Heart left ventricle (tissue), 13 donors: ENCODE measurements at regions not wholly inside any gene's neighbourhood (a gene's known extent, or its start where the extent isn't known, plus 50 kb on each side); places are given as distances from the start of the nearest gene placed in this dataset.

Experiments
- CTCF ChIP-seq, 12 donors: fragments of 200-600 bp; sonication (generic) in 4 of 12; IDR thresholded peaks; one replicate each; pipeline versions ENCODE4 v1.5.0 to v1.8.0; 2018 to 2022; ENCODE audit warnings: antibody characterized with exemption in 12 of 12, mild to moderate bottlenecking in 5 of 12
- POLR2A ChIP-seq, 2 donors: fragments of 450-650 bp; IDR thresholded peaks; one replicate each; pipeline ENCODE4 v1.6.1; 2017; ENCODE audit warnings: antibody characterized with exemption in 2 of 2, mild to moderate bottlenecking in 2 of 2, moderate library complexity in 2 of 2
- donor health status: ischemic (EF 13 %, LVEDD 7.1; RV severe dilation, severe dysfunction).
- donor health status: DM: no; HTN: yes; CAD: no.
- donor health status: DM: no; HTN: no; CAD: no.
- donor health status: ischemic (EF 25% LVEDD 6.9; RV normal size, moderate dysfunction).
- donor health status: ischemic (EF 25% LVEDD 5.7; RV mildly dilated, moderate dysfunction).
- donor health status: ischemic (EF 35%, LVEDD 5.7; RV mildly dilated, moderate dysfunction).
- donor health status: nonischemic (EF 11% LVEDD 7.7; RV severe dilation, severe dysfunction).
- donor health status: DM: yes; HTN: yes; CAD: no.
- donor health status: PGD.
- donor health status: ischemic (EF 29% LVEDD 5.4; RV normal size, mild dysfunction).
- donor health status: nonischemic (EF 23%, LVEDD 6.1; RV moderate dilation, normal function).

GRCh38 chr3:78177780-78178179 is 1137.9 kb downstream of the ROBO2 start:
- TF ChIP-seq CTCF (IDR thresholded peaks at IDR 0.05), result no peak
- TF ChIP-seq POLR2A (IDR thresholded peaks at IDR 0.05), result no peak
